ENCODE measurements at regions not wholly inside any gene's neighbourhood (a gene's known extent, or its start where the extent isn't known, plus 50 kb on each side); places are given as distances from the start of the nearest gene placed in this dataset.

GRCh38 chr9:2281031-2281802 is 266.1 kb downstream of the SMARCA2 start:
- peaks cover 37% of the 10 kb centered on the region for H3K4me1 ChIP-seq (ENCODE audit: insufficient read depth, low read length)
- H3K27me3 ChIP-seq (ENCODE audit: insufficient read depth, low read length): no peaks in the 10 kb centered on the region
- 5% methylated on average over 13 of the region's 13 CpGs for WGBS
- H3K9me3 ChIP-seq (ENCODE audit: insufficient read depth, low read depth, low read length): no peaks in the 10 kb centered on the region
- peak overlapping the region; percentile 64 for H3K9ac ChIP-seq (ENCODE audit: low read depth, low read length)
- H3K36me3 ChIP-seq (ENCODE audit: insufficient read depth, low read length): 0 out of 2 replicates have a peak, but pooled peaks cover 7% of the 10 kb centered on the region
- peak overlapping the region; percentile 99 for H3K27ac ChIP-seq (ENCODE audit: low read depth, low read length)
- H3K4me3 ChIP-seq (ENCODE audit: low read length): peak overlapping the region; percentile 15; the same call in 1 of the 2 replicates

- peak overlapping the region; percentile 99 for H3K27ac ChIP-seq (ENCODE audit: low read depth, low read length)
- H3K4me3 ChIP-seq (ENCODE audit: low read length): 0 out of 2 replicates have a peak overlapping the region, but pooled peaks have one; percentile 15
- H3K4me1 ChIP-seq (ENCODE audit: insufficient read depth, low read length): peaks cover 37% of the 10 kb centered on the region
- WGBS: 71% methylated on average over 2 of the region's 2 CpGs
- H3K27me3 ChIP-seq (ENCODE audit: insufficient read depth, low read length): no peaks in the 10 kb centered on the region
- H3K36me3 ChIP-seq (ENCODE audit: insufficient read depth, low read length): 0 out of 2 replicates have a peak, but pooled peaks cover 7% of the 10 kb centered on the region
- no peaks in the 10 kb centered on the region for H3K9me3 ChIP-seq (ENCODE audit: insufficient read depth, low read depth, low read length)
- peak overlapping the region; percentile 64 for H3K9ac ChIP-seq (ENCODE audit: low read depth, low read length)
Observed at GRCh38 chr9:2281803-2282185, 266.6 kb downstream of the SMARCA2 start.

- H3K27ac ChIP-seq (ENCODE audit: low read depth, low read length): peak overlapping the region; percentile 54; the same call in 1 of the 2 replicates
- peaks cover 37% of the 10 kb centered on the region for H3K4me1 ChIP-seq (ENCODE audit: insufficient read depth, low read length)
- H3K4me3 ChIP-seq (ENCODE audit: low read length): no peak overlapping the region
- no peaks in the 10 kb centered on the region for H3K9me3 ChIP-seq (ENCODE audit: insufficient read depth, low read depth, low read length)
- H3K9ac ChIP-seq (ENCODE audit: low read depth, low read length): no peak overlapping the region
- H3K27me3 ChIP-seq (ENCODE audit: insufficient read depth, low read length): no peaks in the 10 kb centered on the region
- WGBS: 93% methylated on average over 1 of the region's 1 CpG
- 0 out of 2 replicates have a peak, but pooled peaks cover 15% of the 10 kb centered on the region for H3K36me3 ChIP-seq (ENCODE audit: insufficient read depth, low read length)
Observed at GRCh38 chr9:2284770-2285169, 269.6 kb downstream of the SMARCA2 start.

- WGBS: 80% methylated on average over 9 of the region's 10 CpGs
- peak overlapping the region; percentile 57; the same call in 1 of the 2 replicates for H3K27ac ChIP-seq (ENCODE audit: low read depth, low read length)
Observed at GRCh38 chr9:2285416-2286332, 270.5 kb downstream of the SMARCA2 start.

GRCh38 chr9:2286333-2286705 is 271.2 kb downstream of the SMARCA2 start:
- Histone ChIP-seq H3K9me3 (ENCODE audit: insufficient read depth, low read depth, low read length) (no peaks in the 10 kb centered on the region), H3K27ac (ENCODE audit: low read depth, low read length) (no peak overlapping the region), H3K27me3 (ENCODE audit: insufficient read depth, low read length) (no peaks in the 10 kb centered on the region), H3K9ac (ENCODE audit: low read depth, low read length) (no peak overlapping the region), H3K36me3 (ENCODE audit: insufficient read depth, low read length) (0 out of 2 replicates have a peak, but pooled peaks cover 15% of the 10 kb centered on the region), H3K4me1 (ENCODE audit: insufficient read depth, low read length) (peaks cover 42% of the 10 kb centered on the region), H3K4me3 (ENCODE audit: low read length) (no peak overlapping the region)
- 94% methylated on average over 1 of the region's 1 CpG for WGBS

More at GRCh38 chr9:2285416-2286332, 270.5 kb downstream of the SMARCA2 start:
- H3K36me3 ChIP-seq (ENCODE audit: insufficient read depth, low read length): 0 out of 2 replicates have a peak, but pooled peaks cover 15% of the 10 kb centered on the region
- no peaks in the 10 kb centered on the region for H3K9me3 ChIP-seq (ENCODE audit: insufficient read depth, low read depth, low read length)
- H3K4me3 ChIP-seq (ENCODE audit: low read length): no peak overlapping the region
- no peak overlapping the region for H3K9ac ChIP-seq (ENCODE audit: low read depth, low read length)
- H3K4me1 ChIP-seq (ENCODE audit: insufficient read depth, low read length): peaks cover 42% of the 10 kb centered on the region
- H3K27me3 ChIP-seq (ENCODE audit: insufficient read depth, low read length): no peaks in the 10 kb centered on the region

- no peak overlapping the region for H3K27ac ChIP-seq (ENCODE audit: low read depth, low read length)
- 0 out of 2 replicates have a peak, but pooled peaks cover 12% of the 10 kb centered on the region for H3K36me3 ChIP-seq (ENCODE audit: insufficient read depth, low read length)
- H3K9me3 ChIP-seq (ENCODE audit: insufficient read depth, low read depth, low read length): no peaks in the 10 kb centered on the region
- no peaks in the 10 kb centered on the region for H3K27me3 ChIP-seq (ENCODE audit: insufficient read depth, low read length)
- H3K4me3 ChIP-seq (ENCODE audit: low read length): no peak overlapping the region
- WGBS: 90% methylated on average over 5 of the region's 5 CpGs
- peaks cover 36% of the 10 kb centered on the region for H3K4me1 ChIP-seq (ENCODE audit: insufficient read depth, low read length)
- no peak overlapping the region for H3K9ac ChIP-seq (ENCODE audit: low read depth, low read length)
Observed at GRCh38 chr9:2286825-2287455, 271.8 kb downstream of the SMARCA2 start.

GRCh38 chr9:2288309-2288708 is 273.2 kb downstream of the SMARCA2 start:
- 0 out of 2 replicates have a peak, but pooled peaks cover 11% of the 10 kb centered on the region for H3K36me3 ChIP-seq (ENCODE audit: insufficient read depth, low read length)
- H3K9ac ChIP-seq (ENCODE audit: low read depth, low read length): no peak overlapping the region
- 96% methylated on average over 7 of the region's 7 CpGs for WGBS

GRCh38 chr9:2289263-2289662 is 274.1 kb downstream of the SMARCA2 start:
- Histone ChIP-seq H3K9ac (ENCODE audit: low read depth, low read length) (no peak overlapping the region), H3K4me3 (ENCODE audit: low read length) (no peak overlapping the region), H3K4me1 (ENCODE audit: insufficient read depth, low read length) (peaks cover 24% of the 10 kb centered on the region), H3K27ac (ENCODE audit: low read depth, low read length) (no peak overlapping the region), H3K27me3 (ENCODE audit: insufficient read depth, low read length) (no peaks in the 10 kb centered on the region), H3K36me3 (ENCODE audit: insufficient read depth, low read length) (0 out of 2 replicates have a peak, but pooled peaks cover 11% of the 10 kb centered on the region), H3K9me3 (ENCODE audit: insufficient read depth, low read depth, low read length) (no peaks in the 10 kb centered on the region)
- WGBS: 82% methylated on average over 4 of the region's 4 CpGs

More at GRCh38 chr9:2288309-2288708, 273.2 kb downstream of the SMARCA2 start:
- Histone ChIP-seq H3K4me1 (ENCODE audit: insufficient read depth, low read length) (peaks cover 23% of the 10 kb centered on the region), H3K27ac (ENCODE audit: low read depth, low read length) (no peak overlapping the region), H3K4me3 (ENCODE audit: low read length) (no peak overlapping the region), H3K9me3 (ENCODE audit: insufficient read depth, low read depth, low read length) (no peaks in the 10 kb centered on the region), H3K27me3 (ENCODE audit: insufficient read depth, low read length) (no peaks in the 10 kb centered on the region)

GRCh38 chr9:2290382-2290781 is 275.2 kb downstream of the SMARCA2 start:
- Histone ChIP-seq H3K4me3 (ENCODE audit: low read length) (no peak overlapping the region), H3K9ac (ENCODE audit: low read depth, low read length) (no peak overlapping the region), H3K36me3 (ENCODE audit: insufficient read depth, low read length) (0 out of 2 replicates have a peak, but pooled peaks cover 8% of the 10 kb centered on the region), H3K27ac (ENCODE audit: low read depth, low read length) (no peak overlapping the region), H3K9me3 (ENCODE audit: insufficient read depth, low read depth, low read length) (no peaks in the 10 kb centered on the region), H3K27me3 (ENCODE audit: insufficient read depth, low read length) (no peaks in the 10 kb centered on the region), H3K4me1 (ENCODE audit: insufficient read depth, low read length) (peaks cover 18% of the 10 kb centered on the region)
- 81% methylated on average over 1 of the region's 1 CpG for WGBS

GRCh38 chr9:2291980-2292704 is 277.0 kb downstream of the SMARCA2 start:
- H3K4me1 ChIP-seq (ENCODE audit: insufficient read depth, low read length): peaks cover 13% of the 10 kb centered on the region
- H3K27me3 ChIP-seq (ENCODE audit: insufficient read depth, low read length): no peaks in the 10 kb centered on the region
- 95% methylated on average over 8 of the region's 8 CpGs for WGBS
- no peak overlapping the region for H3K4me3 ChIP-seq (ENCODE audit: low read length)
- no peaks in the 10 kb centered on the region for H3K9me3 ChIP-seq (ENCODE audit: insufficient read depth, low read depth, low read length)
- no peak overlapping the region for H3K9ac ChIP-seq (ENCODE audit: low read depth, low read length)
- H3K36me3 ChIP-seq (ENCODE audit: insufficient read depth, low read length): 0 out of 2 replicates have a peak, but pooled peaks cover 8% of the 10 kb centered on the region
- H3K27ac ChIP-seq (ENCODE audit: low read depth, low read length): no peak overlapping the region

Data from HUES64 (cell line).